Activated CD4-positive, CD25-positive, alpha-beta regulatory T cell treated with anti-CD3 and anti-CD28 coated beads, Interleukin-2, amount 50 U/mL, for 24 hours (primary cell): ENCODE measurements at regions not wholly inside any gene's neighbourhood (a gene's known extent, or its start where the extent isn't known, plus 50 kb on each side); places are given as distances from the start of the nearest gene placed in this dataset.
"Not testable (repeated sequence)": the region's sequence is repeated elsewhere in the genome, so short reads cannot be mapped to it uniquely, and the experiment has no call there.

Experiments
- ATAC-seq, 2 donors: fragments of 150-1000 bp; cut with Tn5 transposase; one replicate each; pipeline ENCODE4 v1.10.0; 2021; ENCODE audit warnings: mild to moderate bottlenecking in 1 of 2, moderate library complexity in 1 of 2

- no peak for ATAC-seq
Observed at GRCh38 chr7:29649876-29650275, 86.2 kb downstream of the PRR15 start.

GRCh38 chr7:29651477-29651876 is 87.8 kb downstream of the PRR15 start:
- no peak for ATAC-seq

- no peak for ATAC-seq
Observed at GRCh38 chr7:29652556-29652955, 88.9 kb downstream of the PRR15 start.

GRCh38 chr7:29654340-29654739 is 90.7 kb downstream of the PRR15 start:
- ATAC-seq, result not testable (repeated sequence)

GRCh38 chr7:29657288-29657687 is 93.7 kb downstream of the PRR15 start:
- no peak for ATAC-seq

GRCh38 chr7:29657856-29658255 is 94.2 kb downstream of the PRR15 start:
- ATAC-seq, result no peak

GRCh38 chr7:29659213-29659612 is 95.6 kb downstream of the PRR15 start:
- not testable (repeated sequence) for ATAC-seq

- ATAC-seq, result not testable (repeated sequence)
Observed at GRCh38 chr7:29662899-29663298, 99.3 kb downstream of the PRR15 start.

- ATAC-seq, result not testable (repeated sequence)
Observed at GRCh38 chr7:29664999-29665398, 101.4 kb downstream of the PRR15 start.

GRCh38 chr7:29667096-29667669 is 103.5 kb downstream of the PRR15 start:
- not testable (repeated sequence) for ATAC-seq

GRCh38 chr7:29671286-29671685 is 107.7 kb downstream of the PRR15 start:
- ATAC-seq, result not testable (repeated sequence)

GRCh38 chr7:29673635-29674034 is 110.0 kb downstream of the PRR15 start:
- not testable (repeated sequence) for ATAC-seq

- not testable (repeated sequence) for ATAC-seq
Observed at GRCh38 chr7:29674626-29675025, 111.0 kb downstream of the PRR15 start.

GRCh38 chr7:29677254-29677653 is 113.6 kb downstream of the PRR15 start:
- not testable (repeated sequence) for ATAC-seq

GRCh38 chr7:29679963-29680362 is 116.3 kb downstream of the PRR15 start:
- ATAC-seq, result not testable (repeated sequence)

- ATAC-seq, result not testable (repeated sequence)
Observed at GRCh38 chr7:29680601-29681000, 117.0 kb downstream of the PRR15 start.

GRCh38 chr7:29684151-29684786 is 120.6 kb downstream of the PRR15 start:
- ATAC-seq, result peak in 1 of 2 donors; percentile 45

- ATAC-seq, result peak; percentile 73 to 77
Observed at GRCh38 chr7:29684787-29685650, 121.3 kb upstream of the WIPF3 start.

GRCh38 chr7:29685651-29686271 is 120.5 kb upstream of the WIPF3 start:
- not testable (repeated sequence) for ATAC-seq

- not testable (repeated sequence) for ATAC-seq
Observed at GRCh38 chr7:29690510-29690909, 115.8 kb upstream of the WIPF3 start.

GRCh38 chr7:29696402-29696801 is 109.9 kb upstream of the WIPF3 start:
- not testable (repeated sequence) for ATAC-seq

GRCh38 chr7:29699723-29700122 is 106.6 kb upstream of the WIPF3 start:
- not testable (repeated sequence) for ATAC-seq

- ATAC-seq, result not testable (repeated sequence)
Observed at GRCh38 chr7:29701540-29701939, 104.8 kb upstream of the WIPF3 start.
